ENCODE measurements at regions not wholly inside any gene's neighbourhood (a gene's known extent, or its start where the extent isn't known, plus 50 kb on each side); places are given as distances from the start of the nearest gene placed in this dataset.
A peak's percentile ranks its signal among the peaks of the same experiment; 100 is the strongest.
"Not testable (repeated sequence)": the region's sequence is repeated elsewhere in the genome, so short reads cannot be mapped to it uniquely, and the experiment has no call there.

DNA sequence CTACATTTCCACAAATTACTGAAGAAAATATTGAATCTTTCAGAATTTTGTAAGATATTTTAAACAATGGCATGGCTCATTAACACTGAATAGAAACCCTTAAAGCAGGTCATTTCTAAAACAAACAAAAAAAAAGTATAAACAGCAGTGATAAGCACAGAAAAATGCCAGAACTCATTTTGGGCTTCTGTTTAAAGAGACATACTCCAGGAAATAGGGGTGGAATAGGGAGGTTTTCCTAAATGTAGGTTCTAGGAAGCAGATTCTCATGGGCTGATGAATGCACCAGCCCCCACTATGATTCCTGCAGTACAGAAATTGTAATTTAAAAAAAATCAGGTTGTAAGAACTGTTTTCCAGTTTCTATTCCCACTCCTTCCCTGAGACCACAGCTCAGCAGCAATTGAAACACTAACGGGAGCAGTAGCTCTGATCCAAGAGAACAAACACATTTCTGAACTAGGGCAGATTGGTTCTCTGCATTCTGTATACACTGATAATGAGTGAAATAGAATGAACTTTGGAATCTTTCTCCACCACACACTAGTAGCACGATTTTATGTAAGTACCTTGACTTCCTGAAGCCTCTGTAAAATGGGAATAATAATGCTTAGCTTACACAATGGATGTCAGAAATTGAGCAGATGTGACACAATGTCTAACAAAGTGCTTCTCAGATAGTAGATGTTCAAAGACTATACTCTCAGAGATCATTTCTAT, 115.6 kb upstream of the TMTC1 start:
- DNase-seq (ENCODE audit: low spot score) = no peak
- in situ Hi-C loops (cut with MboI; ENCODE audit: low pct_unique_long_range_greater_than_20kb, low sequenced_read_pairs, unreplicated experiment) = no loop called here
- TF ChIP-seq, protein P1, sequence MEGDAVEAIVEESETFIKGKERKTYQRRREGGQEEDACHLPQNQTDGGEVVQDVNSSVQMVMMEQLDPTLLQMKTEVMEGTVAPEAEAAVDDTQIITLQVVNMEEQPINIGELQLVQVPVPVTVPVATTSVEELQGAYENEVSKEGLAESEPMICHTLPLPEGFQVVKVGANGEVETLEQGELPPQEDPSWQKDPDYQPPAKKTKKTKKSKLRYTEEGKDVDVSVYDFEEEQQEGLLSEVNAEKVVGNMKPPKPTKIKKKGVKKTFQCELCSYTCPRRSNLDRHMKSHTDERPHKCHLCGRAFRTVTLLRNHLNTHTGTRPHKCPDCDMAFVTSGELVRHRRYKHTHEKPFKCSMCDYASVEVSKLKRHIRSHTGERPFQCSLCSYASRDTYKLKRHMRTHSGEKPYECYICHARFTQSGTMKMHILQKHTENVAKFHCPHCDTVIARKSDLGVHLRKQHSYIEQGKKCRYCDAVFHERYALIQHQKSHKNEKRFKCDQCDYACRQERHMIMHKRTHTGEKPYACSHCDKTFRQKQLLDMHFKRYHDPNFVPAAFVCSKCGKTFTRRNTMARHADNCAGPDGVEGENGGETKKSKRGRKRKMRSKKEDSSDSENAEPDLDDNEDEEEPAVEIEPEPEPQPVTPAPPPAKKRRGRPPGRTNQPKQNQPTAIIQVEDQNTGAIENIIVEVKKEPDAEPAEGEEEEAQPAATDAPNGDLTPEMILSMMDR (IDR thresholded peaks at IDR 0.05; ENCODE audit: extremely low read depth, insufficient read depth, missing control alignments) = no peak

DNA sequence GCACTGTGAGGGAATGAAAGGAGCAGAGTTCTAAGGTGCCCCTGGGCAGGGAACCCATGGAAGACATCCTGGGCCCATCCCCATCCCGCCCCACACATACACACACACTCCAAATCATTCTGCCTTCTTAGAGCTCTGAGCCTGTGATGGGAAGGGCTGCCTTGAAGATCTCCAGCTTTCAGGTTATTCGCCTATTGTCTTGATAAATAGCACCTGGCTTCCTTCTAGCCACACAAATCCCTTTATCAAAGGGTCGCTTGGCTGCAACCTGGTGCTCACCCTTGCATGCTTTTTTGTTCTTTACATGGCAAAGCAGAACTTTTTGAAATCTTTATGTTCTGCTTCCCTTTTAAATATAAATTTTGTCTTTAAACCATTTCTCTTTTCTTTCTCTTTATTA, 112.2 kb upstream of the TMTC1 start:
- in situ Hi-C loops (cut with MboI; ENCODE audit: low pct_unique_long_range_greater_than_20kb, low sequenced_read_pairs, unreplicated experiment) = no loop called here
- DNase-seq (ENCODE audit: low spot score) = no peak
- TF ChIP-seq, protein P1 (IDR thresholded peaks at IDR 0.05; ENCODE audit: extremely low read depth, insufficient read depth, missing control alignments) = no peak

DNA sequence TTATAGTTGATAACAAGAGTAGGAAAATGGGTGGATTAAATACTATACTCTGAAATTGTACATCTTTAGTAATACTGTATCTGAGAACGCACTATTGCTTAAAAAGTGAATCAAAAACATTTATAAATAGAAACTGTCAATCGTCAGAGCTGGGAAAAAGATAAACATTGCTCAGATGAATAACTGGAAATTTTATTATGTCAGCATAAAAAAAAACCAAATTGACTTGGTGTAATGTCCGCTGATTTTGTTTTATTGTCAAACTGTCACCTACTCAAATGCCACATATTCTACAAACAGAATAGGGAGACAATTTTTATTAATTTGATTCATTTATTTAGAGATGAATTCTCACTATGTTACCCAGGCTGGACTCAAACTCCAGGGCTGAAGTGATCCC, 109.3 kb upstream of the TMTC1 start:
- TF ChIP-seq, protein P1 (IDR thresholded peaks at IDR 0.05; ENCODE audit: extremely low read depth, insufficient read depth, missing control alignments) = no peak
- in situ Hi-C loops (cut with MboI; ENCODE audit: low pct_unique_long_range_greater_than_20kb, low sequenced_read_pairs, unreplicated experiment) = no loop called here
- no peak for DNase-seq (ENCODE audit: low spot score)

DNA sequence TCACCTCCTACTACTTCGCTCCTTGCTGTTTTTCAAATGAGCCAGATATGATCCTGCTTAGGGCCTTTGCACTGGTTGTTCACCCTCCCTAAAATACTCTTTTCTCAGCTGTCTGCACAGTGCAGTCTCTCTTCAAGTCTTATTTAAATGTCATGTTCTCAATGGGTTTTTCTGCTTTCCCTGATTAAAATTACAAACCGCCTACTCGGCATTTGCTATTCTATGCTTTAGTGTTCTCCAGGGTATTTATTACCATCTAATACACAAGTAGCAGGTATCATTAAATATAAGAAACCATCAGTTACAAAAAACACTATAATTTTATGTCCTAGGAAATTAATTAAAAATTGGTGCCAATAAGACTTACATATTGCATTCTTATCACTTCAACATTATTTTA, 108.0 kb upstream of the TMTC1 start:
- DNase-seq (ENCODE audit: low spot score) = no peak
- in situ Hi-C loops (cut with MboI; ENCODE audit: low pct_unique_long_range_greater_than_20kb, low sequenced_read_pairs, unreplicated experiment) = no loop called here
- TF ChIP-seq, protein P1 (IDR thresholded peaks at IDR 0.05; ENCODE audit: extremely low read depth, insufficient read depth, missing control alignments) = no peak

DNA sequence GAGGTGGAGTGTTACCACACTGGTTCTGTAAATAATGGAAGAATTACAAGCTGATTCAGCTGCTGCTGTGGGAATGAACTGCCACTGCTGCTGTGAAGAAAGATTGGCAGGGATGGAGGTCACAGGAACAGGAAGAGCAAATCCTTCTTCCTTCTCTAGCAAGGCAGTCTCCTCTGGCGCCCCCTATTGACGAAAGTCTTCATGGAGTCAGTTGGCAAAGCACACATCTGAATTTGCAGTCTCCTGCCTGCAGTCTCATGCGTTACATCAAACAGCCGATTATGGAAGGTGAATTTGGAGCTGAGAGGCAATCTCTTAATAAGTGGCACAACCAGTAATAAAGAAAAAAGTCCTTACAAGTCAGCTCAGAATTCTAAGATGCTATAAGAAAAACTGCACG, 106.0 kb upstream of the TMTC1 start:
- TF ChIP-seq, protein P1 (IDR thresholded peaks at IDR 0.05; ENCODE audit: extremely low read depth, insufficient read depth, missing control alignments) = peak; percentile 46
- in situ Hi-C loops (cut with MboI; ENCODE audit: low pct_unique_long_range_greater_than_20kb, low sequenced_read_pairs, unreplicated experiment) = no loop called here
- DNase-seq (ENCODE audit: low spot score) = peak; percentile 15

DNA sequence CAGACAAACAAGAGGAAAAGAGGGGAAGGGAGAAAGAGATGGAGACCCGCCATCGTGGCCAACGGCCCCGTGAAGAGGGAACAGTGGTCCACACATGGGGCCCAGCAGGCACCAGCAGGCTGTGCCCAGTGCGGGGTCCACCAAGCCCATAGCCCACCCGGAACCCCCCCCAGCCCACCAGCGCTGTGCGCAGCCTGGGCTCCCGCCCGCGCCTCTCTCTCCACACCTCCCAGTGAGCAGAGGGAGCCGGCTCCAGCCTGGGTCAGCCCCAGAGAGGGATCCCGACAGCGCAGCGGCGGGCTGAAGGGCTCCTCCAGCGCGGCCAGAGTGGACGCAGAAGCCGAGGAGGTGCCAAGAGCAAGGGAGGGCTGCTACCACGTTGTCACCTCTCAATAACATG, 105.0 kb upstream of the TMTC1 start:
- in situ Hi-C loops (cut with MboI; ENCODE audit: low pct_unique_long_range_greater_than_20kb, low sequenced_read_pairs, unreplicated experiment) = no loop called here
- TF ChIP-seq, protein P1 (IDR thresholded peaks at IDR 0.05; ENCODE audit: extremely low read depth, insufficient read depth, missing control alignments) = no peak
- DNase-seq (ENCODE audit: low spot score) = no peak

DNA sequence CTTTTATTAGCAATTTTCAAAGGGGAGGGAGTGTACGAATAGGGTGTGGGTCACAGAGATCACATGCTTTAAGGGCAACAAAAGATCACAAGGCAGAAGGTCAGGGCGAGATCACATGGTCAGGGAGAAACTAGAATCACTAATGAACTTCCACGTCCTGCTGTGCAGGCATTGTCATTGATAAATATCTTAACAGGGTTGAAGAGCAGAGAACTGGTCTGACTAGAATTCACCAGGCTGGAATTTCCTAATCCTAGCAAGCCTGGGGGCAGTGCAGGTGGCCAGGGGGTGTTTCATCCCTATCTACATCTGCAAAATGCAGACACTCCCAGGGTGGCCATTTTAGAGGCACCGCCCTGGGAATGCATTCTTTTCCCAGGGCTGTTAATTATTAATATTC, 101.2 kb upstream of the TMTC1 start:
- in situ Hi-C loops (cut with MboI; ENCODE audit: low pct_unique_long_range_greater_than_20kb, low sequenced_read_pairs, unreplicated experiment); DNase-seq (ENCODE audit: low spot score): not testable (repeated sequence)

All from GM13977 (cell line).